GM19239 (cell line): ENCODE measurements at regions not wholly inside any gene's neighbourhood (a gene's known extent, or its start where the extent isn't known, plus 50 kb on each side); places are given as distances from the start of the nearest gene placed in this dataset.
"Not testable (repeated sequence)": the region's sequence is repeated elsewhere in the genome, so short reads cannot be mapped to it uniquely, and the experiment has no call there.

Experiments
- DNase-seq: peaks from one replicate; pipeline ENCODE4 v3.0.0; 2011; ENCODE audit warnings: low spot score; ENCODE audit not compliant: insufficient read length
- FAIRE-seq: peaks from 2 replicates; lab custom pipeline; 2011; peaks lifted over from hg19 to GRCh38; lab: Jason Lieb, UNC

- no peak for FAIRE-seq
- no peak for DNase-seq
These were observed 170.9 kb downstream of the LACC1 start for GRCh38 chr13:44050450-44051063.

DNA sequence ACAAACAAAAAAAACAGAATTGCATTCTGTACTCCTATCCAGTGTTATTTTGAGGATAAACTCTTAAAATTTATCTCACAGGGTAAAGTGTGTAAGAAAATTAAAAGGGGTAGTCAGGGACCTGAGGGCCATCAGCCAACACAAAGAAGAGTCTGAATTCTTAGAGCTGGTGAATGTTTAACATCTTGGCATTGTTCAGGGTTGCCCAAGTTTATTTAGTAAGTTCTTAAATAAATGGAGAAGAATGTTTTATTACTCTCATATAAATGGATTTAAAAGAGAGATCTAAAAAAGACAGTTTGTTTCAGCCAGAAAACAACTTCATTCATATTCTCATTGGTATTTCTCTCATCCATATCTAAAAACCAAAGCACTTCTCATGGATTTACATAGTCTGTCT, 171.7 kb downstream of the LACC1 start:
- DNase-seq: no peak
- FAIRE-seq: no peak

DNA sequence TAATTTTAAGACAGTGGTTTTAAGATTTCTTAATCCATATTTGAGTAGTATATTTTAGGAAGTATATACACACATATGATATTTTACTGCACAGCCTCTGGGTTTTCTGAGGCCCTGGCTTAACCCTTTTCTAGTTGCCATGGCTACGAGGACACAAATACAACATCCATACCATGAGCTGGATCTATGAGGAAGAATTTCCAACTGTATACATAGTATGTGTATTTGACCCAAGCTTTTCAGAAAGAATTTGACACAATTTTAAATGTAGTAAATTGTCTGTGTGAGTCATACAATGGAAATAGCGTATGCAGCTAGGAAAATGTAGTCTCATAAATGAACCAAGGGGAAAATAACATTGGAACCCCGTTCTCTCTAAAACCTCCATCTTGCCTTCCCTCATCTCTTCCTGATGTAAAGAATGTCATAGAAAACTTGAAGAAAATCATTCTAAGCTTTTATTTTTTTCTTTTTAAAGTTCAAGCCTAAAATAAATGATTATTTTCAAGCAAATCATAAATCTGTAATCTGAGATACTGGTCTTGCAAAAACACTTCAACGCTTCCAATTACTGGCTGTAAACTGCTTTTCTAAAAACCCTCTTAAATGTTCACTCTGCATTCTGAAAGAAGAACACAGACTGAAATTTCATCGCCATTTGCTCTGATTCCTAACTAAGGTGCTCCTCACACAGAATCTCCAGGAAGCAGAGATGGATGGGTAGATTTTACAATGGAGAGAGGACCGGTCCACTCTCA, 172.4 kb downstream of the LACC1 start:
- no peak for DNase-seq
- no peak for FAIRE-seq

GRCh38 chr13:44052780-44053184, 173.1 kb downstream of the LACC1 start:
- no peak for FAIRE-seq
- no peak for DNase-seq

- DNase-seq (no peak), FAIRE-seq (no peak)
These were observed 173.5 kb downstream of the LACC1 start for GRCh38 chr13:44053208-44053607.

DNA sequence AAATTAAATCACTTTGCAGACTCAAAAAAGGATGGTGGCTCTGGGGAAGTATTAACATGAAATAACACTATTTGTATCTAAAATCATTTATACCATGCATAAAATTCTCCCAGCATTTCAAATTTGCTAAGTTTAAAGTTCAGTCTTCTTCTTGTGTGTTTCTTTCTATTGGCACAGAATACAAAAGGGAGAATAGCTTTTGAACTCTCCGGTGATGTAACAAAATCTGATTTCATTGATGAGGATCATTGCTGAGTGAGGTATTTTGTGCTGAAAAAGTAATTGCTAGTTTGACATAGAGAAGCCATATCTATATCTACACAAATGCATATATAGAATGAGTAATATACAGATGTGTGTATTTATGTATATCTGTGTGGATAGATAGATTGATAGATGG, 174.8 kb downstream of the LACC1 start:
- FAIRE-seq (no peak), DNase-seq (no peak)

- DNase-seq, FAIRE-seq: not testable (repeated sequence)
These were observed 176.0 kb downstream of the LACC1 start for GRCh38 chr13:44055681-44056080.

DNA sequence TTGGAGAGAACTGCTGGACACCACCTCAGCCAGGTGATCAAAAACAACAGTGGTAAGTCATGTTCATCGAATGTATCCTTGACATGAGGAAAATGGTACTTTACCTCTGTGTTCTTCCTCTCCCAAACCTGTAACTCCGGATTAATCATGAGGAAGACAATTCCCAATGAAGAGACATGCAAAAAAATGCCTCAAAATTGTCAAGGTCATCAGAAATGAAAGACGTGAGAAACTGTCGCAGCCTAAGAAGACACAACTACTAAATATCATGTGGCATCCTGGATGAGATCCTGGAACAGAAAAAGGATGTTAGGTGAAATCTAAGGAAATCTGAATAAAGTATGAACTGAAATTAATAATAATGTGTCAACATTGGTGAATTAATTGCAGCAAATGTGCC, 178.4 kb downstream of the LACC1 start:
- FAIRE-seq (no peak), DNase-seq (no peak)

- FAIRE-seq (no peak), DNase-seq (no peak)
These were observed 179.0 kb downstream of the LACC1 start for GRCh38 chr13:44058624-44059215.

GRCh38 chr13:44061876-44062275, 182.2 kb downstream of the LACC1 start:
- FAIRE-seq: no peak
- no peak for DNase-seq

- FAIRE-seq: no peak
- DNase-seq: no peak
These were observed 183.8 kb downstream of the LACC1 start for GRCh38 chr13:44063467-44063866.

- DNase-seq (no peak), FAIRE-seq (no peak)
These were observed 184.2 kb downstream of the LACC1 start for GRCh38 chr13:44063881-44064280.

GRCh38 chr13:44064357-44064756, 184.7 kb downstream of the LACC1 start:
- FAIRE-seq (no peak), DNase-seq (no peak)

- FAIRE-seq (no peak), DNase-seq (no peak)
These were observed 188.5 kb downstream of the LACC1 start for GRCh38 chr13:44068169-44068568.

GRCh38 chr13:44068737-44069136, 189.0 kb downstream of the LACC1 start:
- DNase-seq (no peak), FAIRE-seq (no peak)

DNA sequence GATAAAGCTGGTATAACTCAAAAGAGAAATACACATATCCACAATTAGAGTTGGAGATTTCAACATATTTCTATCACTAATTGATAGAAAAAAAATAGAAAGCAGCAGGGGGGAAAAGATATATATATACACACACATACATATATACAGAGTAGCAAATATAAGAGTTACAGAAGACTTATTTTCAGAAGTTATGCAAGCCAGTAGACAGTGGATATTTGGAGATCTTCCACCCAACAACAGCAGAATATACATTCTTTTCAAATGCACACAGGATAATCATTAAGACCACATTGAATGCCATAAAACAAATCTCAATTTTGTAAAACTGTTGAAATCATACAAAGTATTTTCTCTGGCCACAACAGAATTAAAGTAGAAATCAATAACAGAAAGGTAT, 192.8 kb downstream of the LACC1 start:
- no peak for DNase-seq
- FAIRE-seq: no peak

DNA sequence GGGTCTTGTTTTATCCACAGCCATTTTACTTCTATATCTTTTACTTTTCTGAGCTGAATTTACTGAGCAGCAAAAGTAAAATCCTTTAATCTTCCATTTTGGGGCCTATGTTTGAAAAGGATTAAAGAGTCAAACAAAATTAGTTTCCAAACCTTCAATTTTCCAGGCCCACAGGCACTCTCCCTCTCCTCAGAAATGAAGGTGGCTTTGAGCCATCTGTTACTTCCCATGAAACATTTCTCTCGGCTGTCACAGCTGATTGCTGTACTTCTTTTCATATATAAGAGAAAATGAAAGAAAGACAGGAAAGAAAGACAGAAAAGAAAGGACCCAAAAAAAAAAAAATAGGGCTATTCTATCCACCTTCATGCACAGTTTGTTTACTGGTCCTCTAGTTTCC, 194.9 kb downstream of the LACC1 start:
- DNase-seq (no peak), FAIRE-seq (no peak)

DNA sequence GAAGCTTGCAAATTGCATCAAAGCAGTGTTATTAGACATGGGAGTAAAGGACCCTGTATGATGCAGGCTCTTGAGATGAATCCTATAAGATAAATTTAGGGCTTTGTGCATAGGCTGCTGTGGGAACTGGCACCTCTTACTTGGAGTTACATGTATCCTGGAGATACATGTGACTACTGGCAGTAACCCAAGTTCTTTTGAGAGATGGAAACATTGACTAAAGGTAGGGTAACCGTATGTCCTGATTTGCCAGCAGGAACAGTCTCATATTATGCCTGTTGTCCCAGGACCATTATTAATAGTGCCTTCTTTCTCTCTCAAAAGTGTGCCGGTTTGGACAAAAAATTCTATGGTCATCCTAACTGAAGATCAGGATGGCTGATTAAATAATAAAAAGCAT, 195.4 kb downstream of the LACC1 start:
- FAIRE-seq (no peak), DNase-seq (no peak)

GRCh38 chr13:44078806-44079376, 199.2 kb downstream of the LACC1 start:
- DNase-seq (no peak), FAIRE-seq (no peak)

- FAIRE-seq (peak; percentile 23), DNase-seq (no peak)
These were observed 199.9 kb downstream of the LACC1 start for GRCh38 chr13:44079413-44080205.
